HG03159 (cell line): ENCODE measurements at regions not wholly inside any gene's neighbourhood (a gene's known extent, or its start where the extent isn't known, plus 50 kb on each side); places are given as distances from the start of the nearest gene placed in this dataset.
"Not testable (repeated sequence)": the region's sequence is repeated elsewhere in the genome, so short reads cannot be mapped to it uniquely, and the experiment has no call there.

Source experiments
- ATAC-seq: cut with Tn5 transposase; IDR thresholded peaks from one replicate; pipeline ENCODE4 v1.9.1; 2021; ENCODE audit warnings: mild to moderate bottlenecking, moderate library complexity; ENCODE audit not compliant: unreplicated experiment

DNA sequence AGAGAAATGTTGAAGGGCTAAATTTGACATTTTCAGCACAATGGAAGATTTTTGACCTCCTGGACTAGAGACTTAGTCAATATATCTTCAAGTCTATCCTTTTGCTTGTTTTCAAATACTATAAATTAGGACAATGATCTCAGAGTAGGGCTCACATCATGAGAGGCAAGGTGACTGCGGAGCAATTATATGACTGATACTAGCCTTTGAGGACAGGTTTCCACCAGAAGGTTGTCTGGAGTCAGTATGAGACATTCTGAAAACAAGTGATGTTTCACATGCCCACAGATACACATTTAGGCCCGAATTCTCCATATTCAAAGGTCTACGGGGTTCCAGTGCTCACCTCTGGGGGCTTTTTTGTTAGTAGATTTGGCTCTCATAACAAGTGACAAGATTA is 142.3 kb upstream of the SAMSN1 start:
- ATAC-seq: no peak

DNA sequence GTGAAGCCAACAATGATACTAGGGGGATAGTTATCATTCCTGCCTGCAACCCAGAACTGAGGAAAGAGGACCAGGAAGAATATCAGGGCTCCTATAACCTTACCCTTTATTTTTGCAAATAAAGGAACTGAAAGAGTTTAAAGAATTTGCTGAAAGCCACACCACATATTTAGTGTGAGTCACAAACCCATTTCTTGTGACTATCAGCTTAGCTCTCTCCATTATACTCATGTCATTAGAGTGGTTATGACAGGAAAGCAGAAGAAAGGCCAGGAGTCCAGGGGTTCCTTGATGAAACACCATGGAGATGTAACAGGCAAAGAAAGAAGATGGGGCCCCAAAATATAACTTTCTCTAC is 141.1 kb upstream of the SAMSN1 start:
- ATAC-seq: peak; percentile 67

DNA sequence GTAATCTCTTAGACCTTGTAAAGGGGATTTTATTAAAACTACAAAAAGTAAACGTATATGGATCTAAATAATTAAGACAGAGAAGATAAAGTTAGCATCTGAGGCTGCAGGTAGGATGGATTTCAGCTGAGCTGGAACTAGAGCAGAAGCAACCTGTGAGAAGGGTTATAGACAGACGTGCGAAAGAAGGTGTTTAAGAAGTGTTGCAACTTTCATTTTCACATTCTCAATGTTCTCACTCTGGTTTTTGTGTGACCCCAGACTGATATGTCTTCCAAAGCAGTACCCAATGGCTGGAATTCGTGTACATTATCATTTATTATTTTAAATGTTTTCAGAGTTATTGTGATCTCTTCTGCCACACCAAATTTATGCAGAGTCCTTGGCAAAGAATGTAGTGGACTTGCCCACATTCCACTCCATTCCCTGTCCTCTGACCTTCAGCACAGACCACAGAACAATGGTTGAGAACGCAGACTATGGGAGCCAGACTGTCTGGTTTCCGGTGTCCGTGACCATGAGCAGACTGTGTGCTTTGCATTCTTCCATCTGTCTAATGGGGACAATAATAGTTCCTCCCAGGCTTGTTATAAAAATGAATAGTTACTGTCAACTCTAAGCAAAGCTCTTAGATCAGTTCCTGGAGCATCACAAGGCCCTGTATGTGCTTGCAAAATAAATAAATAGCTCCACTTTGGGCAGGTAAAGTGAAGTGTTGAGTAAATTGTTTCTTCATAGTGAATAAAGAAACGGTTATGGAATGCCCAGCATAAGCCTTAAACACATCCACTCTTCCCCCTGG is 140.6 kb upstream of the SAMSN1 start:
- peak; percentile 51 for ATAC-seq

DNA sequence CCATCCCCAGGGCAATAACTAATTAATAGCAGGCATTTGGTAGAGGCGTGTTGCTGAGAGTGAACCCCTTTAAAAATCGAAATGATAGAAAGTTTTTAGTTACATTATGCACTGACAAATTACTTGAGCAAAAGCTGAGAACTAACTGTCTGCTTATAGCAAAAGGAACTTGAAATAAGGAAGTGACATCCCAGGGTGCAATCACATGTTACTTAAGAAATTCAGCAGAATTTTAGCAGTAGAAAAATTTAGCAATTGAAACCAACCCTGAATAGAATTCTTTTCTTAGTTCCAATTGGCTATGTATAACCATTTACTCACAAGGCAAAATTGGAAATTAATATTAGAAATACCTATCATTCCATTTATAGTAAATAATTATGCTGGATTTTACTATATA is 139.5 kb upstream of the SAMSN1 start:
- ATAC-seq: no peak

DNA sequence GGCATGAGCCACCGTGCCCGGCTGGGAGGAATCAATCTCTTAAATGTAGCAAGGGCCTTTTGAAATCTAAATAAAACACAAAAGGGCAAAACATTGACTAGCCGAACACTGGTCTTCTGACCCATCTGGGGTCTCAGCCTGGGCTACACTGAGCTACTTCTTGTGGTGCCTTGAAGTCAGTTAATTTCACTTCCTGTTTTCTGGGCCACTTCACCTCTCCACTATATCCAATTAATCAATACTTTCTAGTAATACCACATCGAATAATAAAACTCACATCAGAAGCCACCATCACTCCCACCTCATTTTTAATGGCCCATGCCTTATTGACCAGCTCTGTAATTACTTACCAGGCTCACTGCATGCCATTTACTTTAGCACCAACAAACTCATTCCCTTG is 138.0 kb upstream of the SAMSN1 start:
- peak; percentile 42 for ATAC-seq

DNA sequence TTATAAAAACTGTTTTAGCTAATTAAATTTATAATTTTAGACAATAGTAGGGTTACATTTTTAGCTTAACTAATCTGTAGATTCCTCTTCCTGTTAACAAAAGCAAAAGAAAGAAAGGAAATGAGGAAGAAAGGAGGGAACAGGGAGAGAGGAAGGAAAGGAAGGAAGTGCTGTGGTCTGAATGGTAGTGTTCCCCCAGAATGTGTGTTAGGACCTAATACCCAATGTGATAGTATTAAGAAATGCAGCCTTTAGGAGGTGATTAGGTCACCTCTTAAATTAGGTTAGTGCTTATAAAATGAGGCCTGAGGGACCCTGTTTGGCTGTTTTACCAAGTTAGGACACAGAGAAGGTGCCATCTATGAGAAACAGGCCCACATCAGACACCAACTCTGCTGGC is 136.9 kb upstream of the SAMSN1 start:
- no peak for ATAC-seq

DNA sequence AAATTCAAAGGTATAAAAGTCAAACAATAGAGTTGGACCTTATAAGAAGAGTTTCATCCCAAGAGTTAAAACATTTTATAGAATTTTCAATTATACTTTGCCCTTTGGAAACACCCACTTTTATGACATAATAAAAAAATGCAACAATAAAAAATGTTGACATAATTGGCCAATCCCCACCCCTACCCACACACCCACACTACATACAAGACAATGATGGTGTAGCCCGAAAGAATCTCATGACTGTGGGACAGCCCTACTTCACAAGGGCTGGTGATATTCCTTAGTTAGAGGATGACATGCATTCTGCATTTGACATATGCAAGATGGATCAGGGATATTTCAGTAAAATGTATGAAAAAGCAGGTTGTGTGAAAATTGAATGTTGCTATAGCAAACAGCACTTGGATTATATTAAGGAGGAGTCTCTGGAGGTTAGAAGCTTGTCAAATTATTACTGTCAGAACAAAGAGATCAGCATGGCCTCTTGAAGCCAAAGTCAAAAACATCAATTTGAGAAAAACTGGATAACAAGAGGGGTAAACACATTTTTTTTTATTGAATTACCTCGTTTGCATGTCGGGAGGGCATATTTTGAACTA is 133.0 kb upstream of the SAMSN1 start:
- no peak for ATAC-seq

DNA sequence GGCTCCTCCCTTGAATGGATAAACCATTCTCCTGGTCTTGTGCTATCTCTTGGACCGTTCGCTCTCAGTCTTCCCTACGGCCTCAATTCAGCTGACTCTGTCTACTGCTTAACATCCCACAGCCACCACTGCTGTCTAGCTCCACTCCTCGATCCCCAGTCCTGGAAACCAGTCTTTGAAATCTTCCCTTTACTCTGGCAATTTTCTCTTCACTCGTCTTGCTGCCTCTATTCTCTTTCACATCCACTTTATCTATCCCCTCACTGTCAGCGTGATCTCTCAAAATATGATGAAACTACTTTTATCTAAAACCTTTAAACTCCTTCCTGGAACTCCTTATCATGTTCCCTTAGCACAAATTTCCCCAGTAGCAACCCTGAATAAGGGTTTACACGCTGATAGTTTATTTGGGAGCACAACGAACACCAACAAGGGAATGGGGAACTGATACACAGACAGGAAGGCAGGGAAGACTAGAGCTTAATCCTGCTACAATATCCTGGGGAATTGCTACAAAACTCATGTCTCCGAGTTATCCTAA is 131.6 kb upstream of the SAMSN1 start:
- no peak for ATAC-seq

DNA sequence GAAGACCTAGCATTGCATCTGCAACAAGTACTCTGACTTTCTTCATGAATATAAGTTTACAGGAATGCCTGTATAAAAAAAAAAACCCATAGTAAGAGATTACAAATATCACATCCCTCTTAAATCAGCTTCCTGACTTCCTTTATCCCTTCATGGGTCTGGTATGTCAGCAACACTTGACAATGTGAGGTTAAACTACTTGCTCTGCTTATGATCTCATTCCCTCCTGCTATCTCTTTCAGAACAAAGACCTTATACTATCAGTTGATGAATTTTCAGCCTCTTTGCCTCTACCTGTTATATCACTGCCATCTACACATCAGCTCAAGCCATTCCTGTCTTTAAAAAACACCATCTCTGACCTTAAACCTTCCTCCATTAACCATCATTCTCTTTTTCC is 130.9 kb upstream of the SAMSN1 start:
- no peak for ATAC-seq

DNA sequence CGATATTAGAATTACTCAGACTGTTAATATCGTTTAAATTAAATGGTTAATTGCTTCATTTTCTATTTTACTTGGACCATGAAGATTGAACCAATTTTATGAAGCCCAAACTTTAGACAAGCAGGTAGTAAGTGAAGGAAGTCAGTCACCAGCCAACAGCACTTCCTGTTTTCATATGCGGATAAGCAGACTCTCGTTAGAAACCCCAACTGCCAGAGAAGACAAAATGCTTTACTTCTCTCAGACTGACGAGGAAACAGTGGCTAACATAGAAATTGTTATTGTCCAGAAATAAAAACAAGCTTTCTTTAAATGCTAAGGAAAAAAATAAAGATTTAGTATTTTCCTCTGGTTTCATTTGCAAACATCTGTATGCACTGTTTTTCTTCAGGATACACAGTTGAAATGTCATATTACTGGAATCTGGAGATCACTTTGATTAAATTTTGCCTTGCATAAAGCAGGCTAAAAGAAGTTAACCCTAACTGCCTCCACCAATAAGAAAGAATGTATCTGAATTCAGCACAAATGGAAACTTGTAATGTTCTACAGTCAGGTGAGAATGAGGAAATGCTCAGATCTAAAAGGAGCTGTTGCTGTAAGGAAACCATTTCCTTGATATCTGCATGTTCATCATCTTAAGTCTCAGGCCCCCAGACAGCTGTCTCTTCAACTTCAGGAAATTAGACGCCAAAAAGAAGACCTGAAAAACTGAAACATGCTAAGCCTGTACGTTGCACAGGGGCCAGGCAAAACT is 129.8 kb upstream of the SAMSN1 start:
- peak; percentile 68 for ATAC-seq

DNA sequence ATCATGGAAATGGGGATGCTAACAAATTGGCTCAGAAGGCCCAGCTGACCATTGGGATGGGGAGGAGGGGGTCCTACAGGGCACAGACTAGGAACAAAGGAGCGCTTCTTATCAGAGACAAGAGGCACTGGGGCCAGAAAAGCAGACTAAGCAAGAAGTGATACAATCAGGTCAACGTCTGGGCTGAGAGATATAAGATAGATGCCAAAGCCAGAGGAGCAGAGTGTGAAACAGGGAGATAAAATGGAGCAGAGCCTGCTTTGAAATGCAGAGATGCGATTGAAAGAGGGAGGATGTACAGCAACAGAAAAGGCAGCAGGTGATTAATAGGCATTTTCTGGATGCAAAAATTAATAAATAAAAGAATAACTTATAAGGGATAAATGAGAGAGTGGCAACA is 127.5 kb upstream of the SAMSN1 start:
- no peak for ATAC-seq

DNA sequence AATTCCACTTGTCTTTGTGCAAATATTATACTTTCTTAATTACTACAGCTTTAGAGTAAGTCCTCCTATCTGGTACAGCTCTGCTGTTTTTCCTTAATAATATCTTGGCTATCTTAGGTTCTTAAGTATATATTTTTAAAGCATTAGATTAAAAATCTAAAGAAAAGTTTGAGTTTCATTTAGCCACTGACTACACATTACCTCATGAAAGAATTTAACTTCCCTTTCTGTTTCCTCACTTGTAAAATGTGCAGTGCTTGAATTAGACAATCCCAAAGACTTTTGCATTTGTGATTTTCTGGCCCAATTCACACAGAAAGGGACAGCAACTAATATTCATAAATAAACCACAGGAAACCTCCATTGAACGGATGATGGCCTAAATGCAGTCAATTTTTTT is 126.4 kb upstream of the SAMSN1 start:
- no peak for ATAC-seq

DNA sequence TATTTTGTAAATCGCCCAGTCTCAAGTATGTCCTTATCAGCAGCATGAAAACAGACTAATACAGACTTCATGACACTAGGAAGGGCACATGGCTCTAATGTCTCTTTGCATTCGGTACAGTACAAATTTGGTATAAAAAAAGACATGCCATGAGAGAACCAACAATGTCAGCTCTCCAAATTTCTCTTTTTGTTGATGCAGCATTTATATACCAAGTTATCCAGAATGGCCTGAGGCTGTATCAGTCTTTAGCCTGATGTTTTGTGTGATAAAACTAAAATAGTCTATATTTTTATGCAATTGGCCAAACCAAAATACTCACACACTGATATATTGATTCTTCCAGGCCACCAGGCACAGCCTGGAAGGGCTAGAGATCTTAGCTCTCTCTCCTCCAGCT is 124.3 kb upstream of the SAMSN1 start:
- ATAC-seq: no peak

DNA sequence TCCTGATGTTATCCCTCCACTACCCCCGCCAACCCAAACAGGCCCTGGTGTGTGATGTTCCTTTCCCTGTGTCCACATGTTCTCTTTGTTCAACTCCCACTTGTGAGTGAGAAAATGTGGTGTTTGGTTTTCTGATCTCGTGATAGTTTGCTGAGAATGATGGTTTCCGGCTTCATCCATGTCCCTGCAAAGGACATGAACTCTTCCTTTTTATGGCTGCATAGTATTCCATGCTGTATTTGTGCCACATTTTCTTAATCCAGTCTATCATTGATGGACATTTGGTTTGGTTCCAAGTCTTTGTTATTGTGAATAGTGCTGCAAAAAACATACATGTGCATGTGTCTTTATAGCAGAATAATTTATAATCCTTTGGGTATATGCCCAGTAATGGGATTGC is 123.0 kb upstream of the SAMSN1 start:
- ATAC-seq: not testable (repeated sequence)

DNA sequence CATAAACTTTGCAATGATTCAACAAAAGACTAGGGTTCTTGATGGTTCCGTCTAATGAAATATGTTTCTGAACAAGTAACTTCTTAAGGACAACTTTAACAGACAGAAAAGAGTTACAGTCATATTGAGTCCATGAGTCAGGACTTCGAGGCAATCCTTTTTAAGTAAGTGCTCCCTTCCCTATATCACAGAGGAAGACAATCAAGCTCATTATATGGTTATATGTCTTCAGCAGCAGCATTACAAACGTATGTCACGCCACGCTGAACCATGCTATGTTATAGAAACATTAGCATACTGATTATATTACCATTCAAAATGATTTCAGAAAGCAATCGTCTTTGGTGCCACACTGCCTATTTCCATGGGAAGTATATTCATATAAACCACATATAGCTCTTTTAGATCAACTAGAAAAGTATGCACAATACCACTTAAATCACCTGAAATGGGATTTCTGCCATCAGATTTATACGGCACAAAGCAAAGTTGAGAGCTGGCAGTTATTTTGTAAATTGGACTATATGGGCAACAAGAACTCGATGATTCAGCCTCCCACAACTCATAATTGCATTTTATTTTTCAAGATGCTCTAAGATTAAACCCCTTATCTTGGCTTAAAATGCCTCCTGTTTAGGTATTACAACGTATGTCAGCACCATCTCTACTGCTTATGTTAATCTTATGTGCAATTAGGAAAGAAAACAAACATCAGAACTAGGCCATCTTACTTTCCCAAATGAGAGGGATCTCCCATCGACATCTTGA is 111.3 kb upstream of the SAMSN1 start:
- ATAC-seq: no peak

DNA sequence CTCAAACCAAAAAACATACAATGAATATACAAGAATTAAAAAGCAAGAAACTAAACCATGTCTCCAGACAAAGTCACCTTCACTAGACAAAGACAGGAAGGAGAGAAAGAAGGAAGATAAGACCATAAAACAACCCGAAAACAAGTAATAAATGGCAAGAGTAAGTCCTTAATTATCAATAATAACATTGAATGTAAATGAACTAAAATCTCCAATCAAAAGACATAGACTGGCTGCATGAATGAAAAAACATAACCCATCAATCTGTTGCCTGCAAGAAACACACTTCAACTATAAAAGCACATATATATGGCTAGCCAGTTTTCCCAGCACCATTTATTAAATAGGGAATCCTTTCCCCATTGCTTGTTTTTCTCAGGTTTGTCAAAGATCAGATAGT is 100.8 kb upstream of the SAMSN1 start:
- ATAC-seq: no peak

DNA sequence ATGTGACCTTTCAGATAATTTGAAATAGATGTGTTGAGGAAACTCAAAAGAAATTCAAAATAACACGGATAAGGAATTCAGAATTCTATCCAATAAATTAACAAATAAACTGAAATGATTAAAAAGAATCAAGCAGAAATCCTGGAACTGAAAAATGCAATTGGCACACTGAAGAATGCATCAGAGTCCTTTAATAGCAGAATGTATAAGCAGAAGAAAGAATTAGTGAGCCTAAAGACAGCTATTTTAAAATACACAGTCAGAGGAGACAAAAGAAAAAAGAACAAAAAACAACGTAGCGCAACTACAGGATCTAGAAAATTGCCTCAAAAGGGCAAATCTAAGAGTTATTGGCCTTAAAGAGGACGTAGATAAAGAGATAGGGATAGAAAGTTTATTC is 99.6 kb upstream of the SAMSN1 start:
- no peak for ATAC-seq

DNA sequence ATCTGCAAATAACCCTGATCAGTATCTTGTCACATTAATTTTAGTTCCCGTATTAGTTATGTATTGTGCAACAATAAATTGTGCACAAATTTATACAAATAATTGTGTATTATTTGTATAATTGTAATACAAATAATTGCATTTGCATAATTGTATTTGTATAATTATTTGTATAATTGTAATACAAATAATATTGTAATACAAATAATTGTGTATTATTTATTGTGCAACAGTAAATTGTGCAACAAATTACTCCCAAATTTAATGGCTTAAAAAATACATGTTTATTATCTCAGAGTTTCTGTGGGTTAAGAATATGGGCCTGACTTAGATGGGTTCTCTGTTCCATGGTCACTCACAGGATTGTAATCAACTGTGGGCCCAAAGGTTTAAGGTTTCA is 86.2 kb upstream of the SAMSN1 start:
- ATAC-seq: no peak

DNA sequence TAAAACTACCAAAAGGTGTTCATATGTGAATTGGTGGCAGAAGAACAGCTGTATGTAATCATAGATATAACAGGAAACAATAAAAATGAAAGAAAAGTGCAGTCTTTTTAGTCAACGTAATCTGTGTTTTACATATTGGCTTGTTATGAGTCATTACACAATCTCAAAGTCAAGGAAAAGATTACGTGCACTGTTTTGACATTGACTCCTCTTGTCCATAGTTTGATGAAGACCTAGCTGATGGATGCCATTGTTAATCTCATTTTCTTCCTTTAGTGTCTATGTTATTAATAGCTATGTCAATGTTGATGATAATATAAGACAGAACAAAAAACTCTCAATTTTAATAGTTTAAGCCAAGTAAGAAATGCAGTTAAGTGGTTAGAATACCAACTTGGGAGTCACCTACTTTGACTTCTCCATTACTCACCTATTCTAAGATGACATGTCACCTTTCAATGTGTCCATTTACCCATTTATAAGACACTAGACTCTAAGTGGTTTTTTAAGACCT is 84.5 kb upstream of the SAMSN1 start:
- ATAC-seq: peak; percentile 78

DNA sequence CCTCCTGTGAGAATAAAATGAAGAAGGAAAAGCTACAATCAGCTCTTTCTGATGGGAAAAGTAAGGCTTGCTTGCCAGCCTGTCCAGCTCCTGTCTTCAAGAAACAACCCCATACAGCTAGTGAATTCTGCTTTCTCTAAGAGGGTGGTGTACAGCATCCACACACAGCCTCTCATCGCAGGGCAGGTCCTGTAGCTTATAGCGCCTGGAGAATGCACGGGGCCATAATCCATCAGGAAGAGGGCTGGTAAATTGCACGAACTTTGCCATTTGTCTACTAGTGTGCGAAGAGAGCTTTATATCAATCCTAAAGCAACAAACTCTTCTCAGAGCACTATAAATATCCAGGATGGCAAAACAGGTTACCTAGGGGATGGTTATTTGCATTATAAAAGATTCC is 83.3 kb upstream of the SAMSN1 start:
- no peak for ATAC-seq

DNA sequence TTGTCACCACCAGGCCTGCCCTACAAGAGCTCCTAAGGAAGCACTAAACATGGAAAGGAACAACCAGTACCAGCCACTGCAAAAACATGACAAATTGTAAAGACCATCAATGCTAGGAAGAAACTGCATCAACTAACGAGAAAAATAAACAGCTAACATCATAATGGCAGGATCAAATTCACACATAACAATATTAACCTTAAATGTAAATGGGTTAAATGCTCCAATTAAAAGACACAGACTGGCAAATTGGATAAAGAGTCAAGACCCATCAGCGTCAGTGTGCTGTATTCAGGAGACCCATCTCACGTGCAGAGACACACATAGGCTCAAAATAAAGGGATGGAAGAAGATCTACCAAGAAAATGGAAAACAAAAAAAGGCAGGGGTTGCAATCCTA is 77.0 kb upstream of the SAMSN1 start:
- ATAC-seq: not testable (repeated sequence)
